Stomach (tissue), 8 donors: ENCODE measurements at regions not wholly inside any gene's neighbourhood (a gene's known extent, or its start where the extent isn't known, plus 50 kb on each side); places are given as distances from the start of the nearest gene placed in this dataset.

ENCODE experiments used
- DNase-seq, 2 donors: peaks; one replicate each; pipeline versions ENCODE4 v3.0.0 to v3.0.0-alpha.2; 2013 to 2019
- H3K27ac ChIP-seq, 5 donors: fragments of 200-600 bp in 4 of 5; sonication (generic) in 4 of 5; one replicate each; pipeline ENCODE4 v1.5.1; 2013 to 2019; ENCODE audit warnings: mild to moderate bottlenecking in 1 of 5, moderate library complexity in 1 of 5
- H3K27me3 ChIP-seq, 3 donors: fragments of 200-600 bp; sonication (generic); one replicate each; pipeline ENCODE4 v1.5.1; 2017 to 2019; ENCODE audit warnings: mixed run types in 1 of 3
- H3K36me3 ChIP-seq, 4 donors: fragments of 200-600 bp; sonication (generic); 1 replicate in 3 of 4; 2 replicates in 1 of 4; pipeline ENCODE4 v1.5.1; 2016 to 2019
- H3K4me1 ChIP-seq, 4 donors: fragments of 200-600 bp; sonication (generic); one replicate each; pipeline ENCODE4 v1.5.1; 2016 to 2019
- H3K4me3 ChIP-seq, 4 donors: fragments of 200-600 bp; sonication (generic) in 3 of 4; one replicate each; pipeline ENCODE4 v1.5.1; 2016 to 2019; ENCODE audit warnings: mild to moderate bottlenecking in 1 of 4
- H3K9me3 ChIP-seq, 4 donors: fragments of 200-600 bp; sonication (generic); one replicate each; pipeline ENCODE4 v1.5.1; 2016 to 2019
- CTCF ChIP-seq, 7 experiments: fragments of 450-650 bp in 4 of 7; fragments of 200-600 bp in 3 of 7; sonication (generic) in 3 of 7; IDR thresholded peaks; one replicate each; pipeline ENCODE4 v1.5.1; 2016 to 2019; ENCODE audit warnings: antibody characterized with exemption in 7 of 7, control low read depth in 2 of 7, mild to moderate bottlenecking in 1 of 7
- EP300 ChIP-seq: sonication (generic); formaldehyde crosslinking; IDR thresholded peaks from one replicate; pipeline ENCODE4 v1.6.1; 2017; ENCODE audit warnings: antibody characterized with exemption
- POLR2A ChIP-seq, 4 donors: fragments of 450-650 bp; IDR thresholded peaks; one replicate each; pipeline ENCODE4 v1.6.1; 2016; ENCODE audit warnings: antibody characterized with exemption in 4 of 4, control low read depth in 2 of 4, mild to moderate bottlenecking in 1 of 4, moderate library complexity in 1 of 4
- POLR2AphosphoS5 ChIP-seq, 3 donors: sonication (generic); formaldehyde crosslinking; IDR thresholded peaks; one replicate each; pipeline ENCODE4 v1.6.1; 2016; ENCODE audit warnings: antibody characterized with exemption in 3 of 3
- WGBS, 5 donors: extraction: QIAGEN DNeasy Blood & Tissue Kit in 3 of 5; methylation state at CpG; one replicate each; pipeline versions ENCODE4 v1.1.5 to v1.1.7; 2013 to 2018; 5-methylcytosine and 5-hydroxymethylcytosine counted together
- intact Hi-C: fragments of 100-400 bp; cut with DNase I; formaldehyde crosslinking; loops from one replicate; pipeline ENCODE4 v1.15.1; 2023; ENCODE audit warnings: low total_unique reads
- donor health status: healthy with polysubstance abuse.
- donor health status: Bipolar disorder and iron deficiency.
- donor health status: healthy.

DNA sequence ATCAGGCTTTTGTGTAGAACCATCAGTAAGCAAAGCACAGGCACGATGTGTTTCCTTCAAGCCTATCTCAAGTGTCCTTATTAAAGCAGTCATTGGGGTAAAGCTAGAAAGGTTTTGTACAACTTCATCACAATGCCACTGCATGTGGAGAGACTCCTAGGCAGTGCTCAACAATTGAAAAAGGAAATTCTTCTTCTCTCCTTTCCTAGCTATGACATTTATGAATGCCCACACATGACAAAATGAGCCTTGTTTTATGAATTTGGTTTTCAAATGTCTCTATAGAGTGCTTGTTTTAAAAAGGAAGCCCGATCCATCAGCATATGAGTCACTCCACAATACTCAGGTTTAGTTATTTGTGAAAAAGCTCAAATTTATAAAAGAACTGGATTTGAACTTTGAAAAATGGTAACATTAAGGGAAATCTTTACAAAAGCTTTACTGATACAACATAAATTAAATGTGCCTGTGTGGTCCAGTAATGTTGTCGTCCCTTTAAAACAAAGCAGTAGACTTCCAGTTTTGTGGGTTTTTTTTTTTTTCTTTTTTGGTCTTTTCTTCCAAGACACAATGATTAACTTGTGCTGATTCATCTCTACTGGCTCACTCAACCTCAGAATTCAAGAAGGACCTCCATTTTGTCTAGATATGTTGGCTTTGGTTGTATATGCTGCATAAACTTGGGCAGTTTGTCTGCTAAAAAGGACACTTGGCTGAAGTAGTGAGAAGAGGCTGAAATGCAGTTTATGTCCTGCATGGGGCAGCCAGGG, 273.8 kb downstream of the GASK1B start:
- Histone ChIP-seq H3K36me3 (no peaks in the 10 kb centered on the region), H3K27ac (no peak overlapping the region), H3K9me3 (no peaks in the 10 kb centered on the region), H3K4me1 (peaks cover 0 to 6% (median 0%) of the 10 kb centered on the region in 4 donors), H3K4me3 (no peak overlapping the region), H3K27me3 (no peaks in the 10 kb centered on the region)
- no peak for DNase-seq
- intact Hi-C loops = no loop called here
- TF ChIP-seq EP300 (no peak), POLR2A (IDR thresholded peaks at IDR 0.05) (no peak), CTCF (IDR thresholded peaks at IDR 0.05) (no peak), POLR2AphosphoS5 (IDR thresholded peaks at IDR 0.05) (no peak)
- 52 to 75% (median 68%) methylated on average over 3 of the region's 3 CpGs for WGBS, 5 donors

DNA sequence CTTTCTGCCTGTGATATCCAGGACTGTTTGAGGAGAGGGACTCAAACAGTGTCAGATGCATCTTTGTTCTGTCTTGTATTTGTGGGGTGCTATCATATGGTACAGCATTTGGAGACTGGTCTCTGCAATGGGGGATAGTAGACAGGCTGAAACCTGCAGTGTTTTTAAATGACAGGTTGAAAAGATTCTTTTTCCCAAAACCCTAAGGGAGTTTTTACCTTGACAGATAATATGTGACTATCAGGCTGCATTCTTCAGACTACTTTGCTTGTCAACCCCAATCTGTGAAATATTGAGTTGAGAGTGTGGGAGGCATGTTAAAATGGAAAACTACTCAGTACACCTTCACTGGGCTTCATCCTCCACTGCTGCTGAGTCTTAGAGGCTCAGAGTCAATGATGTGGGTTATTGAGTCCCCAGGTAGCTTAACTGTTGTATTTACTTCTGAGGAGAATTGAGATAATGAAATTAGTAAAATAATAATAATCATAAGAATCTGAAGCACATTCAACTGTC, 274.9 kb downstream of the GASK1B start:
- H3K27ac ChIP-seq = no peak overlapping the region
- no peaks in the 10 kb centered on the region for H3K36me3 ChIP-seq
- no peaks in the 10 kb centered on the region for H3K27me3 ChIP-seq
- H3K9me3 ChIP-seq = no peaks in the 10 kb centered on the region
- H3K4me3 ChIP-seq = no peak overlapping the region
- no peak for DNase-seq
- peaks cover 0 to 6% (median 0%) of the 10 kb centered on the region in 4 donors for H3K4me1 ChIP-seq
- intact Hi-C loops = no loop called here
- no peak for TF ChIP-seq POLR2AphosphoS5 (IDR thresholded peaks at IDR 0.05)
- no peak for TF ChIP-seq EP300
- no peak for TF ChIP-seq POLR2A (IDR thresholded peaks at IDR 0.05)
- TF ChIP-seq CTCF (IDR thresholded peaks at IDR 0.05) = no peak

GRCh38 chr4:157896726-157897125, 276.1 kb downstream of the GASK1B start:
- WGBS, 5 donors = 80 to 90% (median 86%) methylated on average over 3 of the region's 3 CpGs
- H3K9me3 ChIP-seq = no peaks in the 10 kb centered on the region
- intact Hi-C loops = no loop called here

DNA sequence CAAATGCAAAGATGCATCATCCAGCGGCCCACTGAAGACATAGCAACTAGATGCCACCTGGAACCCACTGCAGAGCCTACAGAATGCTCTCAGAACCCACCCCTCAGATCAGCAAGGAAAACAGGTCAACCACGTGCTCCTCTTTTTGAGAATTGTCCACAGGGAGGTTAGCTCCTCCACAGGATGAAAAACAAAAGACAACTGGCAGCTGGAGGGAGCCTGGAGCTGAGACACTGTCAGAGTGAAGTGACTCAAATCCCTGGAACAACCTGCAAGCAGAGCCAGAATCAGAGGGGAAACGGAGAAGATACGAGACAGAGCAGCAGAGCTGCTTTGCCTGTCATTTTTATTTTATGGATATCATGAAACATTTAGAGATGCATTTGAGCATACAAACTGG, 277.6 kb downstream of the GASK1B start:
- intact Hi-C loops = no loop called here
- WGBS, 5 donors = 84 to 88% (median 86%) methylated on average over 4 of the region's 4 CpGs
- no peak for TF ChIP-seq EP300
- TF ChIP-seq CTCF (IDR thresholded peaks at IDR 0.05) = no peak
- TF ChIP-seq POLR2A (IDR thresholded peaks at IDR 0.05) = no peak
- no peak for TF ChIP-seq POLR2AphosphoS5 (IDR thresholded peaks at IDR 0.05)
- Histone ChIP-seq H3K36me3 (no peaks in the 10 kb centered on the region), H3K4me3 (no peak overlapping the region), H3K9me3 (no peaks in the 10 kb centered on the region), H3K27ac (no peak overlapping the region), H3K27me3 (no peaks in the 10 kb centered on the region), H3K4me1 (peaks cover 0 to 6% (median 0%) of the 10 kb centered on the region in 4 donors)
- DNase-seq = no peak

More at GRCh38 chr4:157896726-157897125, 276.1 kb downstream of the GASK1B start:
- H3K4me3 ChIP-seq = no peak overlapping the region
- no peaks in the 10 kb centered on the region for H3K27me3 ChIP-seq
- TF ChIP-seq CTCF (IDR thresholded peaks at IDR 0.05) (no peak), EP300 (no peak), POLR2AphosphoS5 (IDR thresholded peaks at IDR 0.05) (no peak), POLR2A (IDR thresholded peaks at IDR 0.05) (no peak)
- DNase-seq = no peak
- no peaks in the 10 kb centered on the region for H3K36me3 ChIP-seq
- H3K27ac ChIP-seq = no peak overlapping the region
- peaks cover 0 to 6% (median 0%) of the 10 kb centered on the region in 4 donors for H3K4me1 ChIP-seq
